H9 (cell line): ENCODE measurements at regions not wholly inside any gene's neighbourhood (a gene's known extent, or its start where the extent isn't known, plus 50 kb on each side); places are given as distances from the start of the nearest gene placed in this dataset.

Experiments used
- DNase-seq: peaks from one replicate; pipeline ENCODE4 v3.0.0-alpha.2; 2017
- H2AFZ ChIP-seq: one replicate; pipeline ENCODE4 v1.6.1; 2013; ENCODE audit warnings: mild to moderate bottlenecking, low read length, control low read depth, moderate library complexity
- H2AK5ac ChIP-seq: 2 replicates; pipeline ENCODE4 v1.6.1; 2013; ENCODE audit warnings: low read length, control low read depth, mixed read lengths; ENCODE audit not compliant: insufficient read length
- H2BK120ac ChIP-seq: one replicate; pipeline ENCODE4 v1.6.1; 2013; ENCODE audit warnings: low read depth, mild to moderate bottlenecking, low read length, control low read depth, inconsistent platforms; ENCODE audit not compliant: poor library complexity, severe bottlenecking
- H2BK12ac ChIP-seq: 2 replicates; pipeline ENCODE4 v1.6.1; 2013; ENCODE audit warnings: low read length, control low read depth, mixed read lengths, low read depth; ENCODE audit not compliant: insufficient read length
- H2BK15ac ChIP-seq: 2 replicates; pipeline ENCODE4 v1.6.1; 2013; ENCODE audit warnings: low read depth, low read length, control low read depth
- H2BK20ac ChIP-seq: one replicate; pipeline ENCODE4 v1.6.1; 2013; ENCODE audit warnings: low read depth, mild to moderate bottlenecking, low read length, control low read depth, inconsistent platforms; ENCODE audit not compliant: poor library complexity, severe bottlenecking
- H2BK5ac ChIP-seq: 2 replicates; pipeline ENCODE4 v1.6.1; 2013; ENCODE audit warnings: low read length, control low read depth, mixed read lengths; ENCODE audit not compliant: insufficient read length
- H3K14ac ChIP-seq: 2 replicates; pipeline ENCODE4 v1.6.1; 2013; ENCODE audit warnings: low read length, control low read depth; ENCODE audit not compliant: insufficient read depth
- H3K18ac ChIP-seq: 2 replicates; pipeline ENCODE4 v1.6.1; 2013; ENCODE audit warnings: low read depth, mild to moderate bottlenecking, mixed read lengths, low read length, control low read depth; ENCODE audit not compliant: insufficient read length
- H3K23ac ChIP-seq: 2 replicates; pipeline ENCODE4 v1.6.1; 2013; ENCODE audit warnings: low read length, control low read depth, mixed read lengths, low read depth; ENCODE audit not compliant: insufficient read length
- H3K23me2 ChIP-seq: 2 replicates; pipeline ENCODE4 v1.6.1; 2013; ENCODE audit warnings: low read depth, mild to moderate bottlenecking, mixed read lengths, low read length, control low read depth; ENCODE audit not compliant: insufficient read length, poor library complexity, severe bottlenecking
- H3K27ac ChIP-seq: 2 replicates; pipeline ENCODE4 v1.5.1; 2013; ENCODE audit warnings: low read length, control low read depth, mixed read lengths, low read depth; ENCODE audit not compliant: insufficient read length
- H3K27me3 ChIP-seq: 2 replicates; pipeline ENCODE4 v1.6.1; 2013; ENCODE audit warnings: low read length, control low read depth, inconsistent platforms; ENCODE audit not compliant: insufficient read depth
- H3K4ac ChIP-seq: 2 replicates; pipeline ENCODE4 v1.6.1; 2013; ENCODE audit warnings: low read depth, mild to moderate bottlenecking, control low read depth, inconsistent platforms, low read length, moderate library complexity
- H3K4me1 ChIP-seq: 2 replicates; pipeline ENCODE4 v1.6.1; 2013; ENCODE audit warnings: low read length, control low read depth, inconsistent platforms; ENCODE audit not compliant: insufficient read depth
- H3K4me2 ChIP-seq: 2 replicates; pipeline ENCODE4 v1.6.1; 2013; ENCODE audit warnings: low read length, control low read depth, mixed read lengths; ENCODE audit not compliant: insufficient read length, insufficient read depth
- H3K56ac ChIP-seq: 2 replicates; pipeline ENCODE4 v1.6.1; 2013; ENCODE audit warnings: low read depth, mild to moderate bottlenecking, mixed read lengths, low read length, control low read depth; ENCODE audit not compliant: insufficient read length
- H3K79me1 ChIP-seq: 2 replicates; pipeline ENCODE4 v1.6.1; 2013; ENCODE audit warnings: low read depth, mild to moderate bottlenecking, moderate library complexity, low read length, control low read depth, inconsistent platforms; ENCODE audit not compliant: insufficient read depth, poor library complexity, severe bottlenecking
- H3K79me2 ChIP-seq: 2 replicates; pipeline ENCODE4 v1.6.1; 2013; ENCODE audit warnings: low read length, control low read depth, inconsistent platforms; ENCODE audit not compliant: insufficient read depth
- H3K9ac ChIP-seq: 2 replicates; pipeline ENCODE4 v1.6.1; 2013; ENCODE audit warnings: low read length, control low read depth, mixed read lengths; ENCODE audit not compliant: insufficient read length; ENCODE audit errors: extremely low read depth
- H3K9me3 ChIP-seq: one replicate; pipeline ENCODE4 v1.6.1; 2013; ENCODE audit warnings: low read depth, low read length, inconsistent platforms; ENCODE audit not compliant: control insufficient read depth
- H3T11ph ChIP-seq: one replicate; pipeline ENCODE4 v1.6.1; 2013; ENCODE audit warnings: mild to moderate bottlenecking, low read length, control low read depth, inconsistent platforms
- H4K20me1 ChIP-seq: one replicate; pipeline ENCODE4 v1.6.1; 2013; ENCODE audit not compliant: control insufficient read depth, insufficient read length, insufficient read depth
- H4K5ac ChIP-seq: 2 replicates; pipeline ENCODE4 v1.6.1; 2013; ENCODE audit warnings: low read depth, mild to moderate bottlenecking, mixed read lengths, low read length, control low read depth; ENCODE audit not compliant: insufficient read length
- H4K8ac ChIP-seq: replicated peaks from 2 replicates; pipeline ENCODE4 v1.6.1; 2013; ENCODE audit warnings: low read length, control low read depth, mixed read lengths, low read depth; ENCODE audit not compliant: insufficient read length
- H4K91ac ChIP-seq: 2 replicates; pipeline ENCODE4 v1.6.1; 2013; ENCODE audit warnings: low read depth, mild to moderate bottlenecking, moderate library complexity, mixed read lengths, low read length, control low read depth; ENCODE audit not compliant: insufficient read length
- H3K27ac Mint-ChIP-seq, 3 experiments: 2 replicates in 2 of 3; 3 replicates in 1 of 3; pipeline ENCODE4 v1.8.0; 2020 to 2021; ENCODE audit warnings: mixed read lengths in 3 of 3, mild to moderate bottlenecking in 1 of 3, moderate library complexity in 1 of 3
- H3K27me3 Mint-ChIP-seq: 2 replicates; pipeline ENCODE4 v1.8.0; 2021; ENCODE audit warnings: low read depth, mild to moderate bottlenecking, moderate library complexity, mixed read lengths
- H3K36me3 Mint-ChIP-seq, 3 experiments: 2 replicates in 2 of 3; 3 replicates in 1 of 3; pipeline ENCODE4 v1.8.0; 2020 to 2021; ENCODE audit warnings: low read depth in 3 of 3, mixed read lengths in 3 of 3; ENCODE audit not compliant: insufficient read depth in 1 of 3
- H3K4me1 Mint-ChIP-seq, 2 experiments: 2 replicates each; pipeline ENCODE4 v1.8.0; 2020; ENCODE audit warnings: mixed read lengths in 2 of 2
- H3K4me3 Mint-ChIP-seq, 2 experiments: 2 replicates in 1 of 2; 3 replicates in 1 of 2; pipeline ENCODE4 v1.8.0; 2020 to 2021; ENCODE audit warnings: mild to moderate bottlenecking in 2 of 2, mixed read lengths in 2 of 2, moderate library complexity in 1 of 2
- H3K9me3 Mint-ChIP-seq, 2 experiments: 2 replicates in 1 of 2; 3 replicates in 1 of 2; pipeline ENCODE4 v1.8.0; 2020; ENCODE audit warnings: mild to moderate bottlenecking in 2 of 2, mixed read lengths in 2 of 2, moderate library complexity in 1 of 2
- WGBS: extraction: QIAGEN DNeasy Blood & Tissue Kit; methylation state at CpG from one replicate; pipeline ENCODE4 v1.1.7; 2013; ENCODE audit warnings: missing lambda C conversion rate, low lambda C conversion rate, mixed read lengths; ENCODE audit not compliant: insufficient read length; ENCODE audit errors: extremely low coverage; 5-methylcytosine and 5-hydroxymethylcytosine counted together
- TF ChIP-seq, protein P1 (sequence below): fragments of 200-600 bp; sonication (generic); conservative IDR thresholded peaks from 3 replicates; pipeline ENCODE4 v1.8.0; 2021; ENCODE audit warnings: antibody characterized with exemption, mild to moderate bottlenecking

DNA sequence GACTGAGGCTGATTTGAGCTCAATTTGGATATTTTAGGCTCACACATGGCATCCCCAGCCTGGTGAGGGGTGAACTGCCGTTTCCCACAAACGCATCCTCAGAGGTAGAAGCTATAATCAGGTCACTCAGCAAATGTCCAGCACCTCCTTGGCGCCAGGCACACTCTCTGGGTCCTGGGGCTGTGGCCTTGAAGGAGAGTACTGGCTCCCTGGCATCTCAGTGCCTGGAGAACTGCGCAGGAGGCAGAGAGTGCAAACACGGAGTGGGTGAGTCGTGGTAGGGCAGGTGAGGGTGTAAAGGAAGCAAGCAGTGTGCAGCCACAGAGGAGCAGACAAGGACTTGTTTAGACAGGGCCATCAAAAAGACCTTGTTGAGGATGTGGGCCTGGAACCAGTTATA lies 224.0 kb upstream of the ZNF32 start:
- DNase-seq: no peak
- H3K36me3 Mint-ChIP-seq: no peaks in the 10 kb centered on the region
- no peaks in the 10 kb centered on the region for H3K9me3 Mint-ChIP-seq
- Histone ChIP-seq H3K4me1 (no peaks in the 10 kb centered on the region), H2BK120ac (no peak overlapping the region), H3K14ac (no peak overlapping the region; the same call in 1 of the 2 replicates), H4K91ac (no peak overlapping the region), H3K18ac (no peak overlapping the region), H2BK12ac (no peak overlapping the region), H4K8ac (no peak overlapping the region), H3K23ac (no peak overlapping the region), H2BK20ac (no peak overlapping the region), H3K9me3 (no peaks in the 10 kb centered on the region), H3K27ac (no peak overlapping the region), H2AFZ (no peak overlapping the region), H3K56ac (no peak overlapping the region), H3K79me1 (no peaks in the 10 kb centered on the region), H3K27me3 (peaks cover 3% of the 10 kb centered on the region; the same call in 1 of the 2 replicates), H4K5ac (no peak overlapping the region), H3K79me2 (no peaks in the 10 kb centered on the region), H3K9ac (no peak overlapping the region), H2AK5ac (no peak overlapping the region), H3K4me2 (no peak overlapping the region), H3K4ac (no peak overlapping the region), H4K20me1 (no peaks in the 10 kb centered on the region), H3K23me2 (no peaks in the 10 kb centered on the region), H2BK5ac (no peak overlapping the region), H2BK15ac (no peak overlapping the region), H3T11ph (no peak overlapping the region)
- no peak overlapping the region for H3K27ac Mint-ChIP-seq
- TF ChIP-seq, protein P1, sequence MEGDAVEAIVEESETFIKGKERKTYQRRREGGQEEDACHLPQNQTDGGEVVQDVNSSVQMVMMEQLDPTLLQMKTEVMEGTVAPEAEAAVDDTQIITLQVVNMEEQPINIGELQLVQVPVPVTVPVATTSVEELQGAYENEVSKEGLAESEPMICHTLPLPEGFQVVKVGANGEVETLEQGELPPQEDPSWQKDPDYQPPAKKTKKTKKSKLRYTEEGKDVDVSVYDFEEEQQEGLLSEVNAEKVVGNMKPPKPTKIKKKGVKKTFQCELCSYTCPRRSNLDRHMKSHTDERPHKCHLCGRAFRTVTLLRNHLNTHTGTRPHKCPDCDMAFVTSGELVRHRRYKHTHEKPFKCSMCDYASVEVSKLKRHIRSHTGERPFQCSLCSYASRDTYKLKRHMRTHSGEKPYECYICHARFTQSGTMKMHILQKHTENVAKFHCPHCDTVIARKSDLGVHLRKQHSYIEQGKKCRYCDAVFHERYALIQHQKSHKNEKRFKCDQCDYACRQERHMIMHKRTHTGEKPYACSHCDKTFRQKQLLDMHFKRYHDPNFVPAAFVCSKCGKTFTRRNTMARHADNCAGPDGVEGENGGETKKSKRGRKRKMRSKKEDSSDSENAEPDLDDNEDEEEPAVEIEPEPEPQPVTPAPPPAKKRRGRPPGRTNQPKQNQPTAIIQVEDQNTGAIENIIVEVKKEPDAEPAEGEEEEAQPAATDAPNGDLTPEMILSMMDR: no peak
- whole genome bisulfite sequencing: no CpG with 5 or more reads among the region's 6 CpGs
- peaks cover 0 to 3% of the 10 kb centered on the region in 2 experiments; a peak in 2 of 4 replicates for H3K4me1 Mint-ChIP-seq
- peaks cover 2% of the 10 kb centered on the region; the same call in 1 of the 2 replicates for H3K27me3 Mint-ChIP-seq
- no peak overlapping the region for H3K4me3 Mint-ChIP-seq
